ENCODE measurements at regions not wholly inside any gene's neighbourhood (a gene's known extent, or its start where the extent isn't known, plus 50 kb on each side); places are given as distances from the start of the nearest gene placed in this dataset.

DNA sequence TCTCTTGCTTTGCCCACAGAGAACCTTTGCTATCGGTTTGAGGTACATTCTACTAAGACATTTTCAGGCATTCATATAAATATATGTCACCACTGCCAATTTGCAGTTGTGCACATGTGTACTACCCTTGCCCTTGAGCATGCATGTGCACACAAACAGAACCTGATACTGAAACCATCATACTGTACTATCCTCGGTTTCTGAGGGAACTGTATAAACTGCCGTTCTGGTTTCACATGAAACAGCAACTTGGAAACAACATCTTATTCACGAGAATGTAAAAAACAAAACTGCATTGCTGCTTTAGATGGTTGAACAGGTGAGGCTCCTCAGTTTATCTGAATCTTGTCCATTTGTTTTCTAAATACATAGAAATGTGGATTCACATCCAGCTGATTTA is 151.2 kb upstream of the TMEM170B start:
- no peak overlapping the region for H3K27ac ChIP-seq
- no peaks in the 10 kb centered on the region for H3K27me3 ChIP-seq (ENCODE audit: insufficient read depth, low read depth, severe bottlenecking)
- TF ChIP-seq CTCF (IDR thresholded peaks at IDR 0.05; ENCODE audit: low read depth, low read length), result no peak
- no peaks in the 10 kb centered on the region for H3K36me3 ChIP-seq
- peaks cover 2% of the 10 kb centered on the region for H3K9me3 ChIP-seq (ENCODE audit: severe bottlenecking)
- DNase-seq, result no peak
- no peak overlapping the region for H3K4me3 ChIP-seq (ENCODE audit: low read depth, low read length)

GRCh38 chr6:11384531-11385309 is 152.3 kb upstream of the NEDD9 start:
- Histone ChIP-seq H3K27me3 (ENCODE audit: insufficient read depth, low read depth, severe bottlenecking) (no peaks in the 10 kb centered on the region), H3K9me3 (ENCODE audit: severe bottlenecking) (no peaks in the 10 kb centered on the region), H3K4me3 (ENCODE audit: low read depth, low read length) (no peak overlapping the region), H3K27ac (no peak overlapping the region), H3K36me3 (no peaks in the 10 kb centered on the region)
- no peak for DNase-seq
- TF ChIP-seq CTCF (IDR thresholded peaks at IDR 0.05; ENCODE audit: low read depth, low read length), result no peak

DNA sequence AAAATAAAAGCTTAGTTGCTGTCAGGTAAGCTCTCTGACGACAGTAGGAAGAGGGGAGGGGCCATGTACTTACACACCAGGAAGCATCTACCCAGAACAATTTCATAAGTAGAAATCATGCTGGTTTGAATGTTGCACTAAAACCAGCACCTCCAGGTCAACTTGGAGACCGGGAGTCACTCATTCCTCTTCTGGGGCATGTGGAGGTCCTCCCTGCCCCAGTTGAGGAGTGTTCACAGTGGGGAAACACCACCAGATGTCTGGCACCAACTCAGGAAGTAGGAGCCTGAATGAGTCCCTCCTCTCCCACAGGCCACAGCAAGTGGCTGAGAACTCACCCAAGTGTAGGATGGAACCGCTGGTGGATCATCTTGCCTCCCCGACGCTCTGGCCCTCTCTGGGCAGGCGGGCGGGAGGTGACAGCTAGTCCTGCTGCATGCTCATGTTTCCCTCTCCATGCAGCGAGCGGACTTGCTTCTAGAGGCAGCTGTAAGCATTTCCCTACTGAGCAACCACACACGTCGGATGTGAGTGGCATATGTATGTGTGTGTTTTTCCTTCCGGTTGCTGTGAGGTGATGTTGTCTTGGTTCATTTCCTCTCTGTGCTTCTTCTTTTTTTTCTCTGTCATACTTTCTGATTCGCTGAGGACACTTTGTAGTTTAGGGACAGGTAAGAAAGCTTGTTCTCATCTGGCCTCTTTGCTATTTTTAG is 149.5 kb upstream of the NEDD9 start:
- no peak overlapping the region for H3K4me3 ChIP-seq (ENCODE audit: low read depth, low read length)

GRCh38 chr6:11380969-11381744 is 148.7 kb upstream of the NEDD9 start:
- no peak for TF ChIP-seq CTCF (IDR thresholded peaks at IDR 0.05; ENCODE audit: low read depth, low read length)
- H3K27me3 ChIP-seq (ENCODE audit: insufficient read depth, low read depth, severe bottlenecking), result no peaks in the 10 kb centered on the region
- no peak overlapping the region for H3K27ac ChIP-seq
- DNase-seq, result no peak
- no peak overlapping the region for H3K4me3 ChIP-seq (ENCODE audit: low read depth, low read length)
- H3K9me3 ChIP-seq (ENCODE audit: severe bottlenecking), result peaks cover 2% of the 10 kb centered on the region
- H3K36me3 ChIP-seq, result no peaks in the 10 kb centered on the region

More for the DNA sequence above, 149.5 kb upstream of the NEDD9 start:
- no peaks in the 10 kb centered on the region for H3K36me3 ChIP-seq
- no peaks in the 10 kb centered on the region for H3K27me3 ChIP-seq (ENCODE audit: insufficient read depth, low read depth, severe bottlenecking)
- DNase-seq, result no peak
- no peak overlapping the region for H3K27ac ChIP-seq
- TF ChIP-seq CTCF (IDR thresholded peaks at IDR 0.05; ENCODE audit: low read depth, low read length), result no peak
- H3K9me3 ChIP-seq (ENCODE audit: severe bottlenecking), result peaks cover 2% of the 10 kb centered on the region

DNA sequence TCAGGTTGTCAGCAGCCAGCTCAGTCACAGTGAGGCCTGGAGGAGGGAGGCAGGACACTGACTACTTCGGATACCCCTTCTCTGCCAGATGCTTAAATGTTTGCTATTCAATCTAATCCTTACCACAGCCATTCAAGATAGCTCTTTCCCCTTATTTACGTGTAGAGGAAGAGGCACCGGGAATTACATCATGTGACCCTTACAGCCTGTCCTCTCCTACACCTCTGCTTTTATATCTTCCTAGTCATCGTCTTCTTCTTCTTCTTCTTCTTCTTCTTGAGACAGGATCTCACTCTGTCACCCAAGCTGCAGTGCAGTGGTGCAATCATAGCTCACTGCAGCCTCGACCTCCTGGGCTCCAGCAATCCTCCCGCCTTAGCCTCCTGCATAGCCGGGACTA is 148.1 kb upstream of the NEDD9 start:
- H3K36me3 ChIP-seq, result no peaks in the 10 kb centered on the region
- H3K27ac ChIP-seq, result no peak overlapping the region
- no peak for DNase-seq
- peaks cover 2% of the 10 kb centered on the region for H3K9me3 ChIP-seq (ENCODE audit: severe bottlenecking)
- no peaks in the 10 kb centered on the region for H3K27me3 ChIP-seq (ENCODE audit: insufficient read depth, low read depth, severe bottlenecking)
- H3K4me3 ChIP-seq (ENCODE audit: low read depth, low read length), result no peak overlapping the region
- no peak for TF ChIP-seq CTCF (IDR thresholded peaks at IDR 0.05; ENCODE audit: low read depth, low read length)
